ENCODE measurements at regions not wholly inside any gene's neighbourhood (a gene's known extent, or its start where the extent isn't known, plus 50 kb on each side); places are given as distances from the start of the nearest gene placed in this dataset.

GRCh38 chr13:94878602-94879165 is 166.3 kb upstream of the SOX21 start:
- TF ChIP-seq POLR2A (IDR thresholded peaks at IDR 0.05) (no peak), EP300 (IDR thresholded peaks at IDR 0.05) (no peak), POLR2AphosphoS5 (IDR thresholded peaks at IDR 0.05) (no peak)
- TF ChIP-seq, protein P1, sequence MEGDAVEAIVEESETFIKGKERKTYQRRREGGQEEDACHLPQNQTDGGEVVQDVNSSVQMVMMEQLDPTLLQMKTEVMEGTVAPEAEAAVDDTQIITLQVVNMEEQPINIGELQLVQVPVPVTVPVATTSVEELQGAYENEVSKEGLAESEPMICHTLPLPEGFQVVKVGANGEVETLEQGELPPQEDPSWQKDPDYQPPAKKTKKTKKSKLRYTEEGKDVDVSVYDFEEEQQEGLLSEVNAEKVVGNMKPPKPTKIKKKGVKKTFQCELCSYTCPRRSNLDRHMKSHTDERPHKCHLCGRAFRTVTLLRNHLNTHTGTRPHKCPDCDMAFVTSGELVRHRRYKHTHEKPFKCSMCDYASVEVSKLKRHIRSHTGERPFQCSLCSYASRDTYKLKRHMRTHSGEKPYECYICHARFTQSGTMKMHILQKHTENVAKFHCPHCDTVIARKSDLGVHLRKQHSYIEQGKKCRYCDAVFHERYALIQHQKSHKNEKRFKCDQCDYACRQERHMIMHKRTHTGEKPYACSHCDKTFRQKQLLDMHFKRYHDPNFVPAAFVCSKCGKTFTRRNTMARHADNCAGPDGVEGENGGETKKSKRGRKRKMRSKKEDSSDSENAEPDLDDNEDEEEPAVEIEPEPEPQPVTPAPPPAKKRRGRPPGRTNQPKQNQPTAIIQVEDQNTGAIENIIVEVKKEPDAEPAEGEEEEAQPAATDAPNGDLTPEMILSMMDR (IDR thresholded peaks at IDR 0.05), result no peak

Data from sigmoid colon (tissue), 4 donors.